ENCODE measurements at regions not wholly inside any gene's neighbourhood (a gene's known extent, or its start where the extent isn't known, plus 50 kb on each side); places are given as distances from the start of the nearest gene placed in this dataset.

GRCh38 chrX:65203545-65203944 is 227.3 kb upstream of the ZC4H2 start:
- Mint-ChIP-seq H3K9me3 (ENCODE audit: unreplicated experiment) (peaks cover 9% of the 10 kb centered on the region), H3K36me3 (ENCODE audit: insufficient read depth, unreplicated experiment) (no peaks in the 10 kb centered on the region), H3K27ac (ENCODE audit: unreplicated experiment) (no peak overlapping the region), H3K27me3 (ENCODE audit: insufficient read depth, unreplicated experiment) (no peaks in the 10 kb centered on the region), H3K4me1 (ENCODE audit: low read depth, unreplicated experiment) (no peaks in the 10 kb centered on the region), H3K4me3 (ENCODE audit: unreplicated experiment) (no peak overlapping the region)
- no peaks in the 10 kb centered on the region for H3K4me1 ChIP-seq
- CTCF ChIA-PET = no interaction called here
- TF ChIP-seq, protein P1, sequence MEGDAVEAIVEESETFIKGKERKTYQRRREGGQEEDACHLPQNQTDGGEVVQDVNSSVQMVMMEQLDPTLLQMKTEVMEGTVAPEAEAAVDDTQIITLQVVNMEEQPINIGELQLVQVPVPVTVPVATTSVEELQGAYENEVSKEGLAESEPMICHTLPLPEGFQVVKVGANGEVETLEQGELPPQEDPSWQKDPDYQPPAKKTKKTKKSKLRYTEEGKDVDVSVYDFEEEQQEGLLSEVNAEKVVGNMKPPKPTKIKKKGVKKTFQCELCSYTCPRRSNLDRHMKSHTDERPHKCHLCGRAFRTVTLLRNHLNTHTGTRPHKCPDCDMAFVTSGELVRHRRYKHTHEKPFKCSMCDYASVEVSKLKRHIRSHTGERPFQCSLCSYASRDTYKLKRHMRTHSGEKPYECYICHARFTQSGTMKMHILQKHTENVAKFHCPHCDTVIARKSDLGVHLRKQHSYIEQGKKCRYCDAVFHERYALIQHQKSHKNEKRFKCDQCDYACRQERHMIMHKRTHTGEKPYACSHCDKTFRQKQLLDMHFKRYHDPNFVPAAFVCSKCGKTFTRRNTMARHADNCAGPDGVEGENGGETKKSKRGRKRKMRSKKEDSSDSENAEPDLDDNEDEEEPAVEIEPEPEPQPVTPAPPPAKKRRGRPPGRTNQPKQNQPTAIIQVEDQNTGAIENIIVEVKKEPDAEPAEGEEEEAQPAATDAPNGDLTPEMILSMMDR (IDR thresholded peaks at IDR 0.05; ENCODE audit: insufficient read depth in 1 of 2, low read depth in 1 of 2, low read length in 1 of 2, severe bottlenecking in 1 of 2, unreplicated experiment in 1 of 2) = no peak
- H3K36me3 ChIP-seq (ENCODE audit: control insufficient read depth, insufficient read depth, low read length) = no peaks in the 10 kb centered on the region
- no TSS peak for BruUV-seq (replicated peaks)
- no peak overlapping the region for H3K4me3 ChIP-seq (ENCODE audit: low read depth, low read length)
- no peak for DNase-seq
- intact Hi-C loops (cut with micrococcal nuclease; ENCODE audit: unreplicated experiment) = no loop called here
- POLR2A ChIA-PET = no interaction called here
- H3K9me3 ChIP-seq = no peaks in the 10 kb centered on the region
- H3K27me3 ChIP-seq (replicated peaks; ENCODE audit: control insufficient read depth, insufficient read depth, low read length) = no peaks in the 10 kb centered on the region

DNA sequence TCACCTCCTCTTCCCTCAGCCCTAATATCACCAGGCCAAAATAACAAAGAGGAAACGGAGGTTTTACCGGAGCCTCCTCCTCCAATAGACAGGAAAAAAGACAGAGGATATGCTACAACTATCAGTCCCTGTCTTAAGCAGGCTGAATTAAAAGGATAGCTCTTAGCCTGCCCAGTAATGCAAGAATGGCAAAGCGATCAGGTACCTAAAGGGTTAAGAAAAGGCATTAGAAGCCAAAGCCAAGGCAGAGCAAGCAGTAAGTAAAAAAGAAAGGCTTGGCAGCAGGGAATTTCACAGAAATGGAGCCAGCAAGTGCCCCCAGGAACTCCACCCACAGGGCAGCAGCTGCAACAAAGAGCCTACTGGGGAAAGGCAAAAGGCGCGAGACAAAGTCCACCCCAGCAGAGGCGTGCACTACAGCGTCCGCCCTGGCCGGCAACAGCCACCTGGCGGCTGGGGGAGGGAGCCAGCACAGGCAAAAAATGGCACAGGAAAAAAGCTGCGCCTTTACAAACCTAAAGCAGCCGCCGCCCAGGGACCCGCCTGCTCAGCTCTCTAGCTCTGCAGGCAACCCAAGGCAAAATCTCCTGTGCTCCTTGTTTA is 220.6 kb upstream of the ZC4H2 start:
- TSS peak; percentile 33 for BruUV-seq (replicated peaks)
- intact Hi-C loops (cut with micrococcal nuclease; ENCODE audit: unreplicated experiment) = loop anchor here (1.0 to 5.0 kb wide), 5 partner anchors 44 to 288 kb away; partner anchors contain the start of genes ZC3H12B and ZC4H2
- Mint-ChIP-seq H3K27ac (ENCODE audit: unreplicated experiment) (peak overlapping the region; percentile 89), H3K4me1 (ENCODE audit: low read depth, unreplicated experiment) (peaks cover 9% of the 10 kb centered on the region), H3K4me3 (ENCODE audit: unreplicated experiment) (peak overlapping the region; percentile 76), H3K9me3 (ENCODE audit: unreplicated experiment) (peaks cover 8% of the 10 kb centered on the region), H3K27me3 (ENCODE audit: insufficient read depth, unreplicated experiment) (no peaks in the 10 kb centered on the region), H3K36me3 (ENCODE audit: insufficient read depth, unreplicated experiment) (peaks cover 5% of the 10 kb centered on the region)
- peak; percentile 84 to 89 for DNase-seq
- ChIA-PET POLR2A (interaction anchor here (1.1 kb wide), 1 partner anchor 162 kb away, joined by 3 read pairs; the partner anchor contains the start of gene ZC3H12B), CTCF (interaction anchor here (0.5 to 2.3 kb wide), 3 partner anchors 70 to 162 kb away, joined by 3 to 14 read pairs (median 5); partner anchors contain the start of gene ZC3H12B)
- TF ChIP-seq, protein P1 (IDR thresholded peaks at IDR 0.05; ENCODE audit: insufficient read depth in 1 of 2, low read depth in 1 of 2, low read length in 1 of 2, severe bottlenecking in 1 of 2, unreplicated experiment in 1 of 2) = peak; percentile 40 to 76
- Histone ChIP-seq H3K9me3 (no peaks in the 10 kb centered on the region), H3K27me3 (replicated peaks; ENCODE audit: control insufficient read depth, insufficient read depth, low read length) (no peaks in the 10 kb centered on the region), H3K4me3 (ENCODE audit: low read depth, low read length) (peak overlapping the region; percentile 40), H3K36me3 (ENCODE audit: control insufficient read depth, insufficient read depth, low read length) (no peaks in the 10 kb centered on the region), H3K4me1 (peaks cover 9% of the 10 kb centered on the region; the same call in 1 of the 2 replicates)

DNA sequence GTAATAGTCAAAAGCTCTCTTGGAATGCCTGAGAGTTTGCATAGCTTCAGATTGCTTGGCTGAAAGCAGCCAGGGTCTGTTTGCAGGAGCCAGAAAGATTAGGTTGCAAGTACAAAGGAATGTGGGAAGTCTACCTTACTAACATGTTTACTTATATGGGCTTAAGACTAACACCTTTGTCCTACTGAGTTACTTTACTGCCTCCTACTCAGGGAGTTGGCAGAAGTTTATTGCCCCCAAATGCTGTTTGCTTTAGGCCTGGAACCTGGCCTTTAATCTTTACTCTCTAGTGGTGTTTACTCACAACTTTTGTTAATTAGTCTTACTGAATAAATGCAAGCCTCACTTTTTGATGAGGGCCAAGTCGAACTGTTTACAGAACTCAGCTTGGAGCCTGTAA is 219.4 kb upstream of the ZC4H2 start:
- Histone ChIP-seq H3K9me3 (no peaks in the 10 kb centered on the region), H3K36me3 (ENCODE audit: control insufficient read depth, insufficient read depth, low read length) (no peaks in the 10 kb centered on the region), H3K27me3 (replicated peaks; ENCODE audit: control insufficient read depth, insufficient read depth, low read length) (no peaks in the 10 kb centered on the region), H3K4me1 (peaks cover 9% of the 10 kb centered on the region; the same call in 1 of the 2 replicates), H3K4me3 (ENCODE audit: low read depth, low read length) (peak overlapping the region; percentile 40)
- no TSS peak for BruUV-seq (replicated peaks)
- Mint-ChIP-seq H3K36me3 (ENCODE audit: insufficient read depth, unreplicated experiment) (peaks cover 5% of the 10 kb centered on the region), H3K4me3 (ENCODE audit: unreplicated experiment) (peak overlapping the region; percentile 76), H3K27me3 (ENCODE audit: insufficient read depth, unreplicated experiment) (no peaks in the 10 kb centered on the region), H3K27ac (ENCODE audit: unreplicated experiment) (peak overlapping the region; percentile 89), H3K4me1 (ENCODE audit: low read depth, unreplicated experiment) (peaks cover 9% of the 10 kb centered on the region), H3K9me3 (ENCODE audit: unreplicated experiment) (no peaks in the 10 kb centered on the region)
- TF ChIP-seq, protein P1 (IDR thresholded peaks at IDR 0.05; ENCODE audit: insufficient read depth in 1 of 2, low read depth in 1 of 2, low read length in 1 of 2, severe bottlenecking in 1 of 2, unreplicated experiment in 1 of 2) = no peak
- ChIA-PET CTCF (interaction anchor here (2.3 kb wide), 1 partner anchor 161 kb away, joined by 14 read pairs; the partner anchor contains the start of gene ZC3H12B), POLR2A (no interaction called here)
- DNase-seq = peak; percentile 57 to 61
- intact Hi-C loops (cut with micrococcal nuclease; ENCODE audit: unreplicated experiment) = loop anchor here (1.0 to 5.0 kb wide), 5 partner anchors 45 to 287 kb away; partner anchors contain the start of gene ZC4H2
